GM23338 (cell line): ENCODE measurements at regions not wholly inside any gene's neighbourhood (a gene's known extent, or its start where the extent isn't known, plus 50 kb on each side); places are given as distances from the start of the nearest gene placed in this dataset.

Source experiments
- ATAC-seq: fragments of 200-7000 bp; cut with Tn5 transposase; 3 replicates; pipeline ENCODE4 v1.9.1; 2020
- DNase-seq: peaks from one replicate; pipeline ENCODE4 v3.0.0-alpha.2; 2015; ENCODE audit warnings: low spot score
- H2AFZ ChIP-seq: fragments of 200-600 bp; sonication (generic); 2 replicates; pipeline ENCODE4 v1.8.0; 2016; ENCODE audit warnings: antibody characterized with exemption, mild to moderate bottlenecking, moderate library complexity
- H3F3A ChIP-seq: fragments of 200-600 bp; sonication (generic); replicated peaks from 2 replicates; pipeline ENCODE4 v1.8.0; 2017; ENCODE audit warnings: antibody characterized with exemption, mixed run types, low read depth
- H3K27ac ChIP-seq: fragments of 200-600 bp; sonication (generic); 2 replicates; pipeline ENCODE4 v1.6.1; 2016; ENCODE audit warnings: low read depth
- H3K27me3 ChIP-seq: fragments of 200-600 bp; sonication (generic); 2 replicates; pipeline ENCODE4 v1.8.0; 2016; ENCODE audit warnings: mild to moderate bottlenecking, mixed run types, moderate library complexity; ENCODE audit not compliant: insufficient read depth
- H3K36me3 ChIP-seq: fragments of 200-600 bp; sonication (generic); 2 replicates; pipeline ENCODE4 v1.8.0; 2016; ENCODE audit warnings: mild to moderate bottlenecking; ENCODE audit not compliant: insufficient read depth
- H3K4me1 ChIP-seq: fragments of 200-600 bp; sonication (generic); 2 replicates; pipeline ENCODE4 v1.8.0; 2016; ENCODE audit warnings: mild to moderate bottlenecking, moderate library complexity; ENCODE audit not compliant: insufficient read depth
- H3K4me2 ChIP-seq: fragments of 200-600 bp; sonication (generic); 2 replicates; pipeline ENCODE4 v1.7.1; 2017; ENCODE audit warnings: mixed run types
- H3K4me3 ChIP-seq: fragments of 200-600 bp; sonication (generic); 2 replicates; pipeline ENCODE4 v1.6.1; 2016; ENCODE audit warnings: mixed run types
- H3K79me2 ChIP-seq: fragments of 200-600 bp; sonication (generic); replicated peaks from 2 replicates; pipeline ENCODE4 v1.8.0; 2017; ENCODE audit warnings: mild to moderate bottlenecking; ENCODE audit not compliant: insufficient read depth
- H3K9me2 ChIP-seq: fragments of 200-600 bp; sonication (generic); 2 replicates; pipeline ENCODE4 v1.8.0; 2017; ENCODE audit not compliant: insufficient read depth
- H4K20me1 ChIP-seq: fragments of 200-600 bp; sonication (generic); replicated peaks from 2 replicates; pipeline ENCODE4 v1.8.0; 2017; ENCODE audit warnings: mild to moderate bottlenecking; ENCODE audit not compliant: insufficient read depth
- H3K27ac Mint-ChIP-seq: 2 replicates; pipeline ENCODE4 v1.8.0; 2020; ENCODE audit warnings: inconsistent platforms, mild to moderate bottlenecking, moderate library complexity, mixed read lengths
- H3K27me3 Mint-ChIP-seq: 3 replicates; pipeline ENCODE4 v1.8.0; 2022; ENCODE audit warnings: low read depth, mild to moderate bottlenecking, moderate library complexity, mixed read lengths, inconsistent platforms; ENCODE audit not compliant: insufficient read depth, poor library complexity
- H3K36me3 Mint-ChIP-seq: 3 replicates; pipeline ENCODE4 v1.8.0; 2021; ENCODE audit warnings: low read depth, mild to moderate bottlenecking, inconsistent platforms, moderate library complexity, mixed read lengths
- H3K4me1 Mint-ChIP-seq: 3 replicates; pipeline ENCODE4 v1.8.0; 2020; ENCODE audit warnings: mild to moderate bottlenecking, inconsistent platforms, mixed read lengths
- H3K4me3 Mint-ChIP-seq: 3 replicates; pipeline ENCODE4 v1.8.0; 2021; ENCODE audit warnings: moderate library complexity, mild to moderate bottlenecking, inconsistent platforms, mixed read lengths
- H3K9me3 Mint-ChIP-seq: 3 replicates; pipeline ENCODE4 v1.8.0; 2020; ENCODE audit warnings: moderate library complexity, mild to moderate bottlenecking, inconsistent platforms, mixed read lengths
- CREB1 ChIP-seq: fragments of 250-450 bp; sonication (Bioruptor Pico); IDR thresholded peaks from 2 replicates; pipeline ENCODE4 v1.5.0; 2020; ENCODE audit warnings: low read depth, mild to moderate bottlenecking, moderate library complexity
- CTCF ChIP-seq, 2 experiments: fragments of 200-600 bp in 1 of 2; sonication (generic) in 1 of 2; conservative IDR thresholded peaks; 2 replicates each; pipeline versions ENCODE4 v1.5.1 to v1.6.1; 2016 to 2017; ENCODE audit warnings: antibody characterized with exemption in 2 of 2, low read depth in 2 of 2, mild to moderate bottlenecking in 2 of 2, moderate library complexity in 1 of 2
- ETS1 ChIP-seq: IDR thresholded peaks from 2 replicates; pipeline ENCODE4 v1.6.1; 2016; ENCODE audit warnings: antibody characterized with exemption
- EZH2 ChIP-seq: fragments of 200-600 bp; sonication (generic); IDR thresholded peaks from one replicate; pipeline ENCODE4 v1.8.0; 2017; ENCODE audit warnings: antibody characterized with exemption, mild to moderate bottlenecking, low read depth; ENCODE audit not compliant: unreplicated experiment
- EZH2phosphoT487 ChIP-seq: fragments of 200-600 bp; sonication (generic); IDR thresholded peaks from one replicate; pipeline ENCODE4 v1.8.1; 2018; ENCODE audit warnings: antibody characterized with exemption; ENCODE audit not compliant: unreplicated experiment
- JUNB ChIP-seq: IDR thresholded peaks from one replicate; pipeline ENCODE4 v1.6.1; 2016; ENCODE audit warnings: antibody characterized with exemption; ENCODE audit not compliant: unreplicated experiment
- NANOG ChIP-seq: IDR thresholded peaks from 2 replicates; pipeline ENCODE4 v1.6.1; 2016; ENCODE audit warnings: antibody characterized with exemption, borderline replicate concordance
- POLR2AphosphoS5 ChIP-seq: IDR thresholded peaks from 2 replicates; pipeline ENCODE4 v1.6.1; 2016; ENCODE audit warnings: antibody characterized with exemption, low read depth
- REST ChIP-seq: IDR thresholded peaks from one replicate; pipeline ENCODE4 v1.6.1; 2018; ENCODE audit warnings: antibody characterized with exemption; ENCODE audit not compliant: unreplicated experiment
- STAT1 ChIP-seq: IDR thresholded peaks from one replicate; pipeline ENCODE4 v1.6.1; 2016; ENCODE audit warnings: antibody characterized with exemption; ENCODE audit not compliant: unreplicated experiment
- ZNF114 ChIP-seq: fragments of 250-450 bp; sonication (Bioruptor Pico); IDR thresholded peaks from 2 replicates; pipeline ENCODE4 v1.5.0; 2020; ENCODE audit warnings: mild to moderate bottlenecking, moderate library complexity
- ZNF331 ChIP-seq: fragments of 250-450 bp; sonication (Bioruptor Pico); IDR thresholded peaks from 2 replicates; pipeline ENCODE4 v1.5.0; 2020; ENCODE audit warnings: low read depth, mild to moderate bottlenecking, moderate library complexity

GRCh38 chr4:119937746-119938145 is 128.9 kb downstream of the MAD2L1 start:
- H3F3A ChIP-seq, result no peaks in the 10 kb centered on the region
- H3K4me2 ChIP-seq, result no peak overlapping the region
- H3K79me2 ChIP-seq, result no peaks in the 10 kb centered on the region
- no peak overlapping the region for H3K4me3 Mint-ChIP-seq
- H3K36me3 Mint-ChIP-seq, result no peaks in the 10 kb centered on the region
- no peak overlapping the region for H3K27ac ChIP-seq
- no peaks in the 10 kb centered on the region for H3K27me3 ChIP-seq
- H3K9me3 Mint-ChIP-seq, result no peaks in the 10 kb centered on the region
- H3K4me1 Mint-ChIP-seq, result no peaks in the 10 kb centered on the region; the same call in 2 of the 3 replicates
- H3K4me1 ChIP-seq, result 0 out of 2 replicates have a peak, but pooled peaks cover 2% of the 10 kb centered on the region
- DNase-seq (no peak), ATAC-seq (no peak)
- no peak overlapping the region for H2AFZ ChIP-seq
- H3K27ac Mint-ChIP-seq, result no peak overlapping the region
- no peak overlapping the region for H3K4me3 ChIP-seq
- no peaks in the 10 kb centered on the region for H3K27me3 Mint-ChIP-seq
- no peaks in the 10 kb centered on the region for H4K20me1 ChIP-seq
- H3K36me3 ChIP-seq, result no peaks in the 10 kb centered on the region
- H3K9me2 ChIP-seq, result no peaks in the 10 kb centered on the region
- TF ChIP-seq STAT1 (no peak), EZH2 (no peak), NANOG (no peak), ZNF114 (CRISPR knock-in tag) (no peak), JUNB (no peak), POLR2AphosphoS5 (no peak), REST (no peak), CTCF (conservative IDR thresholded peaks at IDR 0.05; ENCODE audit: low read depth in 2 of 2) (no peak), ETS1 (no peak), CREB1 (CRISPR knock-in tag) (no peak), EZH2phosphoT487 (no peak), ZNF331 (no peak)
